GM23338 (cell line): ENCODE measurements at regions not wholly inside any gene's neighbourhood (a gene's known extent, or its start where the extent isn't known, plus 50 kb on each side); places are given as distances from the start of the nearest gene placed in this dataset.

Experiments used
- ATAC-seq: fragments of 200-7000 bp; cut with Tn5 transposase; 3 replicates; pipeline ENCODE4 v1.9.1; 2020
- DNase-seq: peaks from one replicate; pipeline ENCODE4 v3.0.0-alpha.2; 2015; ENCODE audit warnings: low spot score
- H2AFZ ChIP-seq: fragments of 200-600 bp; sonication (generic); 2 replicates; pipeline ENCODE4 v1.8.0; 2016; ENCODE audit warnings: antibody characterized with exemption, mild to moderate bottlenecking, moderate library complexity
- H3F3A ChIP-seq: fragments of 200-600 bp; sonication (generic); replicated peaks from 2 replicates; pipeline ENCODE4 v1.8.0; 2017; ENCODE audit warnings: antibody characterized with exemption, mixed run types, low read depth
- H3K27ac ChIP-seq: fragments of 200-600 bp; sonication (generic); 2 replicates; pipeline ENCODE4 v1.6.1; 2016; ENCODE audit warnings: low read depth
- H3K27me3 ChIP-seq: fragments of 200-600 bp; sonication (generic); 2 replicates; pipeline ENCODE4 v1.8.0; 2016; ENCODE audit warnings: mild to moderate bottlenecking, mixed run types, moderate library complexity; ENCODE audit not compliant: insufficient read depth
- H3K36me3 ChIP-seq: fragments of 200-600 bp; sonication (generic); 2 replicates; pipeline ENCODE4 v1.8.0; 2016; ENCODE audit warnings: mild to moderate bottlenecking; ENCODE audit not compliant: insufficient read depth
- H3K4me1 ChIP-seq: fragments of 200-600 bp; sonication (generic); 2 replicates; pipeline ENCODE4 v1.8.0; 2016; ENCODE audit warnings: mild to moderate bottlenecking, moderate library complexity; ENCODE audit not compliant: insufficient read depth
- H3K4me2 ChIP-seq: fragments of 200-600 bp; sonication (generic); 2 replicates; pipeline ENCODE4 v1.7.1; 2017; ENCODE audit warnings: mixed run types
- H3K4me3 ChIP-seq: fragments of 200-600 bp; sonication (generic); 2 replicates; pipeline ENCODE4 v1.6.1; 2016; ENCODE audit warnings: mixed run types
- H3K79me2 ChIP-seq: fragments of 200-600 bp; sonication (generic); replicated peaks from 2 replicates; pipeline ENCODE4 v1.8.0; 2017; ENCODE audit warnings: mild to moderate bottlenecking; ENCODE audit not compliant: insufficient read depth
- H3K9me2 ChIP-seq: fragments of 200-600 bp; sonication (generic); 2 replicates; pipeline ENCODE4 v1.8.0; 2017; ENCODE audit not compliant: insufficient read depth
- H4K20me1 ChIP-seq: fragments of 200-600 bp; sonication (generic); replicated peaks from 2 replicates; pipeline ENCODE4 v1.8.0; 2017; ENCODE audit warnings: mild to moderate bottlenecking; ENCODE audit not compliant: insufficient read depth
- H3K27ac Mint-ChIP-seq: 2 replicates; pipeline ENCODE4 v1.8.0; 2020; ENCODE audit warnings: inconsistent platforms, mild to moderate bottlenecking, moderate library complexity, mixed read lengths
- H3K27me3 Mint-ChIP-seq: 3 replicates; pipeline ENCODE4 v1.8.0; 2022; ENCODE audit warnings: low read depth, mild to moderate bottlenecking, moderate library complexity, mixed read lengths, inconsistent platforms; ENCODE audit not compliant: insufficient read depth, poor library complexity
- H3K36me3 Mint-ChIP-seq: 3 replicates; pipeline ENCODE4 v1.8.0; 2021; ENCODE audit warnings: low read depth, mild to moderate bottlenecking, inconsistent platforms, moderate library complexity, mixed read lengths
- H3K4me1 Mint-ChIP-seq: 3 replicates; pipeline ENCODE4 v1.8.0; 2020; ENCODE audit warnings: mild to moderate bottlenecking, inconsistent platforms, mixed read lengths
- H3K4me3 Mint-ChIP-seq: 3 replicates; pipeline ENCODE4 v1.8.0; 2021; ENCODE audit warnings: moderate library complexity, mild to moderate bottlenecking, inconsistent platforms, mixed read lengths
- H3K9me3 Mint-ChIP-seq: 3 replicates; pipeline ENCODE4 v1.8.0; 2020; ENCODE audit warnings: moderate library complexity, mild to moderate bottlenecking, inconsistent platforms, mixed read lengths
- EZH2 ChIP-seq: fragments of 200-600 bp; sonication (generic); IDR thresholded peaks from one replicate; pipeline ENCODE4 v1.8.0; 2017; ENCODE audit warnings: antibody characterized with exemption, mild to moderate bottlenecking, low read depth; ENCODE audit not compliant: unreplicated experiment
- STAT1 ChIP-seq: IDR thresholded peaks from one replicate; pipeline ENCODE4 v1.6.1; 2016; ENCODE audit warnings: antibody characterized with exemption; ENCODE audit not compliant: unreplicated experiment
- ZNF114 ChIP-seq: fragments of 250-450 bp; sonication (Bioruptor Pico); IDR thresholded peaks from 2 replicates; pipeline ENCODE4 v1.5.0; 2020; ENCODE audit warnings: mild to moderate bottlenecking, moderate library complexity
- TF ChIP-seq, protein P1 (sequence below), 2 experiments: fragments of 200-600 bp in 1 of 2; sonication (generic) in 1 of 2; conservative IDR thresholded peaks; 2 replicates each; pipeline versions ENCODE4 v1.5.1 to v1.6.1; 2016 to 2017; ENCODE audit warnings: antibody characterized with exemption in 2 of 2, low read depth in 2 of 2, mild to moderate bottlenecking in 2 of 2, moderate library complexity in 1 of 2

DNA sequence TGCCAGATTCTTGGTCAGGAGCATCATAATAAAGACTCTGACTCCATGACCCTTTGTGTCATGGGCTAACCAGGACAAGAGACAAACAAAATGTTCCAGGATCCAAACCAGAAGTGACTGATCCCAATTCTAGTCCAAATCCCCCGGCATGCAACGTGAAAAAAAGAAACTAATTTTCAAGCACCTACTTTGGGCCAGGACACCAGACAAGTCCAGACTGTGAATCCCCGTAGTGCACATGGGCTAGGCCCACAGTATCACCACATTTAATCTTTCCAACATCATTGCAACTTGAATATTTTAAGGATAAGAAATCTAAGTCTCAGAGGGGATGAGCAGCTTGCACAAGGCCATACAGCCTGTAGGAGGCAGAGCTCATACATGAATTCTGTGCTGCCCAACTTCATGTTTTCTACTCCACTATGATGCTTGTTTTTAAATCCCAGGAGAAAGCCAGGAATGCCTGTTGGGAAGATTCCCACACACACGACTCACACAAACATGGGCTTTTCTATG, 365.7 kb downstream of the NPIPA8 start:
- peak; percentile 18 for DNase-seq
- Histone ChIP-seq H3K4me1 (no peaks in the 10 kb centered on the region; the same call in 1 of the 2 replicates), H4K20me1 (no peaks in the 10 kb centered on the region), H3F3A (no peaks in the 10 kb centered on the region), H3K27ac (no peak overlapping the region), H3K9me2 (no peaks in the 10 kb centered on the region), H3K27me3 (no peaks in the 10 kb centered on the region), H3K79me2 (no peaks in the 10 kb centered on the region), H3K4me2 (no peak overlapping the region), H3K36me3 (no peaks in the 10 kb centered on the region; the same call in 1 of the 2 replicates), H2AFZ (no peak overlapping the region; the same call in 1 of the 2 replicates), H3K4me3 (no peak overlapping the region)
- Mint-ChIP-seq H3K4me1 (peaks cover 10% of the 10 kb centered on the region), H3K9me3 (peaks cover 5% of the 10 kb centered on the region; the same call in 2 of the 3 replicates), H3K27me3 (peaks cover 5% of the 10 kb centered on the region), H3K36me3 (no peaks in the 10 kb centered on the region; the same call in 2 of the 3 replicates), H3K27ac (no peak overlapping the region), H3K4me3 (no peak overlapping the region)
- TF ChIP-seq ZNF114 = no peak
- TF ChIP-seq, protein P1, sequence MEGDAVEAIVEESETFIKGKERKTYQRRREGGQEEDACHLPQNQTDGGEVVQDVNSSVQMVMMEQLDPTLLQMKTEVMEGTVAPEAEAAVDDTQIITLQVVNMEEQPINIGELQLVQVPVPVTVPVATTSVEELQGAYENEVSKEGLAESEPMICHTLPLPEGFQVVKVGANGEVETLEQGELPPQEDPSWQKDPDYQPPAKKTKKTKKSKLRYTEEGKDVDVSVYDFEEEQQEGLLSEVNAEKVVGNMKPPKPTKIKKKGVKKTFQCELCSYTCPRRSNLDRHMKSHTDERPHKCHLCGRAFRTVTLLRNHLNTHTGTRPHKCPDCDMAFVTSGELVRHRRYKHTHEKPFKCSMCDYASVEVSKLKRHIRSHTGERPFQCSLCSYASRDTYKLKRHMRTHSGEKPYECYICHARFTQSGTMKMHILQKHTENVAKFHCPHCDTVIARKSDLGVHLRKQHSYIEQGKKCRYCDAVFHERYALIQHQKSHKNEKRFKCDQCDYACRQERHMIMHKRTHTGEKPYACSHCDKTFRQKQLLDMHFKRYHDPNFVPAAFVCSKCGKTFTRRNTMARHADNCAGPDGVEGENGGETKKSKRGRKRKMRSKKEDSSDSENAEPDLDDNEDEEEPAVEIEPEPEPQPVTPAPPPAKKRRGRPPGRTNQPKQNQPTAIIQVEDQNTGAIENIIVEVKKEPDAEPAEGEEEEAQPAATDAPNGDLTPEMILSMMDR (conservative IDR thresholded peaks at IDR 0.05; ENCODE audit: low read depth in 2 of 2) = peak; percentile 49 to 56
- ATAC-seq = peak; percentile 60

DNA sequence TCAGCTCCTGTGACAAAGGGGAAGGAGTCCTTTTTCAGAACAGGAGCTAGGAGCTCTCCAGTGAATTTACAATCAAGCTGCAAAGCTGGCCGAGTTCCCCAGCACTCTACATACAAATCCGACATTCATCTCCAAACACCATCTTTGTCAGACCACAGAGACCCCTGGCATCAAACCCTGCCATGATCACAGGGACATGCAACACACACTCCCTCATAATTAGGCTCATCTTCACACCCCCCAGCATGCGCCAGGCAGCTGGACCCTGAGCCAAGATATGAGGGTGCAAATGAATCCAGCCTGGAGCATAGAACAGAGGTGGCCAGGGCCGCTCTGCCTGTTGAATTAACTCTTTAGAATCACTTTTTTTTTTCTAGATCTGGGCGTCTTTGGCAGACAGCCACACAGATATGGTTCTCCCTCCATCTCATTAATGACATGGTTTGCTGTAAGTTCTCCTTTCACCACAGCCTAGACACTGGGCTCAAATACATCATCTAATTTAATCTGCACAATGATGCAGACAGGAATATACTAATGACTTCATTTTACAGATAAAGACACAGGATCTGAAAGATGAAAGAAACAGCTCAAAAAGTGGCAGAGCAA, 366.3 kb downstream of the NPIPA8 start:
- H4K20me1 ChIP-seq = no peaks in the 10 kb centered on the region
- H3K4me1 ChIP-seq = no peaks in the 10 kb centered on the region; the same call in 1 of the 2 replicates
- H3K79me2 ChIP-seq = no peaks in the 10 kb centered on the region
- DNase-seq = no peak
- H3K4me1 Mint-ChIP-seq = peaks cover 10% of the 10 kb centered on the region
- no peak overlapping the region for H3K27ac Mint-ChIP-seq
- no peak overlapping the region for H3K4me2 ChIP-seq
- no peaks in the 10 kb centered on the region; the same call in 2 of the 3 replicates for H3K36me3 Mint-ChIP-seq
- no peak overlapping the region for H3K4me3 Mint-ChIP-seq
- H3K27ac ChIP-seq = no peak overlapping the region
- no peaks in the 10 kb centered on the region for H3K9me2 ChIP-seq
- H3K27me3 Mint-ChIP-seq = peaks cover 3% of the 10 kb centered on the region
- H3F3A ChIP-seq = no peaks in the 10 kb centered on the region
- TF ChIP-seq EZH2 = no peak
- H3K36me3 ChIP-seq = no peaks in the 10 kb centered on the region; the same call in 1 of the 2 replicates
- peaks cover 5% of the 10 kb centered on the region; the same call in 2 of the 3 replicates for H3K9me3 Mint-ChIP-seq
- ATAC-seq = no peak
- H2AFZ ChIP-seq = no peak overlapping the region
- H3K4me3 ChIP-seq = no peak overlapping the region
- no peaks in the 10 kb centered on the region for H3K27me3 ChIP-seq

DNA sequence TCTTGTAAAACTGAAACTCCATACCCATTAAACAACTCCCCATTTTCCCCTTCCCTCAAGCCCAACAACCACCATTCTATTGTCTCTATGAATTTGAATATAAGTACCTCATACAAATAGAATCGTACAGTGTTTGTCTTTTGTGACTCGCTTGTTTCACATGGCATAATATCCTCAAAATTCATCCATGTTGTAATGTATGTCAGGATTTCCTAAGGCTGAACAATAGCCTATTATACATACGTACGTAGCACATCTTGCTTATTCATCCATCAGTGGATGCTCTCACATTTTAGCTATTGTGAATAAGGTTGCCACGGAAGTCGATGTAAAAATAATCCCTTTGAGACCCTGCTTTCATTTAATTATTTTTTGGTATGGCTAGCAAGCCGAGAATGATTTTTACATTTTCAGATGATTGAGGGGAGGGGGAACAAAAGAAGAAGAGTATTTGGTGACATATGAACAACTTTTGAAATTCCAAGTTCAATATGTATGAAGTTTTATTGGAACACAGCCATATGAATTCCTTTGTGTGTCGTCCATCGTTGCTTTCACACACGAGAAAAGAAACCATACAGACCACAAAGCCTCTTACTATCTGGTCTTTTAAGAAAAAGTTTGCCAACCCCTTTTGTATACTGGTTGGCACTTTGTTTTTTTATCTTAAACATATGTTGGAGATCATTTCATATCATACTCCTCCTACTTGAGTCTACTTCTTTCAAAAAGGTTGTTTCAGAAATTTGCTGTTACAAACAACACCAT, 371.2 kb downstream of the NPIPA8 start:
- DNase-seq (no peak), ATAC-seq (no peak)
- no peak overlapping the region for H3K27ac ChIP-seq
- no peak overlapping the region for H3K4me3 ChIP-seq
- Mint-ChIP-seq H3K36me3 (peaks cover 3% of the 10 kb centered on the region), H3K4me3 (no peak overlapping the region), H3K27ac (no peak overlapping the region), H3K9me3 (peaks cover 16% of the 10 kb centered on the region; the same call in 1 of the 3 replicates), H3K4me1 (peaks cover 17% of the 10 kb centered on the region), H3K27me3 (peaks cover 5% of the 10 kb centered on the region)
- H2AFZ ChIP-seq = no peak overlapping the region
- no peaks in the 10 kb centered on the region; the same call in 1 of the 2 replicates for H3K36me3 ChIP-seq
- H3K4me2 ChIP-seq = no peak overlapping the region
- no peaks in the 10 kb centered on the region for H3F3A ChIP-seq
- no peaks in the 10 kb centered on the region for H3K79me2 ChIP-seq
- H3K9me2 ChIP-seq = no peaks in the 10 kb centered on the region
- no peaks in the 10 kb centered on the region for H3K27me3 ChIP-seq
- H3K4me1 ChIP-seq = no peaks in the 10 kb centered on the region; the same call in 1 of the 2 replicates
- no peaks in the 10 kb centered on the region for H4K20me1 ChIP-seq
- TF ChIP-seq EZH2 = no peak
- no peak for TF ChIP-seq STAT1
